ENCODE measurements at regions not wholly inside any gene's neighbourhood (a gene's known extent, or its start where the extent isn't known, plus 50 kb on each side); places are given as distances from the start of the nearest gene placed in this dataset.

DNA sequence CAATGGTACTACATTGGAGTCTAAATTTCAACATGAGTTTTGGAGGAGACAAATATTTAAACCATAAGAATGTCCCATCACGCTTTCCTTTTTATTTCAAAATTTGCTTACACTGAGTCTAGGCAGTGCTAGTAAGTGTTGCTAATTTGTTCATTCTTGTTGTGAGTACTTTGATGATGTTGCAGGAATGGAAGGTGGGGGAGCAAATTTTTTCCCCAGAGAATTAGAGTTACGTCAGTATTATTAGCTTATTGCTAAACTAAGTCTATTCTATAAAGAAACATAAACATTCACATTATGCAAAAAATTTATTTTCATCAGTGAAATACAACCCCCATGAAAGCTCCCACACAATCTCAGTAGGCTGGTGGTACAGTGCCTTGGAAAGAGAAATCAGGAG, 88.0 kb downstream of the BLID start:
- ChIA-PET RAD21 (ENCODE audit: low non-redundant PET in 1 of 2, low total read pairs in 2 of 2, uncharacterized antibody in 2 of 2, unreplicated experiment in 2 of 2) (no interaction called here), CTCF (no interaction called here), POLR2A (no interaction called here)
- Histone ChIP-seq H3K9ac (ENCODE audit: low read length) (no peak overlapping the region), H3K36me3 (ENCODE audit: control insufficient read depth in 1 of 2, insufficient read depth in 2 of 2, low read length in 2 of 2) (no peaks in the 10 kb centered on the region), H3K4me2 (ENCODE audit: low read length) (no peak overlapping the region), H3K27me3 (ENCODE audit: insufficient read depth, low read length) (no peaks in the 10 kb centered on the region), H3K9me3 (ENCODE audit: control insufficient read depth in 1 of 2, insufficient read depth in 1 of 2, low read depth in 1 of 2, low read length in 2 of 2) (no peaks in the 10 kb centered on the region), H3K9me2 (ENCODE audit: insufficient read depth) (no peaks in the 10 kb centered on the region), H3K79me2 (ENCODE audit: insufficient read depth, low read length) (peaks cover 27% of the 10 kb centered on the region), H3K27ac (ENCODE audit: low read depth, low read length) (no peak overlapping the region), H4K20me1 (ENCODE audit: insufficient read depth) (no peaks in the 10 kb centered on the region), H3K4me1 (ENCODE audit: control insufficient read depth in 1 of 2, insufficient read depth in 2 of 2, low read length in 2 of 2) (peaks cover 18 to 33% of the 10 kb centered on the region in 2 experiments; a peak in 3 of 4 replicates), H3K4me3 (replicated peaks in 1 of 2; ENCODE audit: low read depth in 1 of 2, low read length in 2 of 2) (no peak overlapping the region), H2AFZ (ENCODE audit: low read depth, low read length, poor library complexity, severe bottlenecking) (no peak overlapping the region)
- ATAC-seq (no peak), DNase-seq (ENCODE audit: low read depth, low spot score) (no peak)
- intact Hi-C loops (cut with micrococcal nuclease): no loop called here
- BruUV-seq (replicated peaks): no TSS peak
- TF ChIP-seq, protein P1, sequence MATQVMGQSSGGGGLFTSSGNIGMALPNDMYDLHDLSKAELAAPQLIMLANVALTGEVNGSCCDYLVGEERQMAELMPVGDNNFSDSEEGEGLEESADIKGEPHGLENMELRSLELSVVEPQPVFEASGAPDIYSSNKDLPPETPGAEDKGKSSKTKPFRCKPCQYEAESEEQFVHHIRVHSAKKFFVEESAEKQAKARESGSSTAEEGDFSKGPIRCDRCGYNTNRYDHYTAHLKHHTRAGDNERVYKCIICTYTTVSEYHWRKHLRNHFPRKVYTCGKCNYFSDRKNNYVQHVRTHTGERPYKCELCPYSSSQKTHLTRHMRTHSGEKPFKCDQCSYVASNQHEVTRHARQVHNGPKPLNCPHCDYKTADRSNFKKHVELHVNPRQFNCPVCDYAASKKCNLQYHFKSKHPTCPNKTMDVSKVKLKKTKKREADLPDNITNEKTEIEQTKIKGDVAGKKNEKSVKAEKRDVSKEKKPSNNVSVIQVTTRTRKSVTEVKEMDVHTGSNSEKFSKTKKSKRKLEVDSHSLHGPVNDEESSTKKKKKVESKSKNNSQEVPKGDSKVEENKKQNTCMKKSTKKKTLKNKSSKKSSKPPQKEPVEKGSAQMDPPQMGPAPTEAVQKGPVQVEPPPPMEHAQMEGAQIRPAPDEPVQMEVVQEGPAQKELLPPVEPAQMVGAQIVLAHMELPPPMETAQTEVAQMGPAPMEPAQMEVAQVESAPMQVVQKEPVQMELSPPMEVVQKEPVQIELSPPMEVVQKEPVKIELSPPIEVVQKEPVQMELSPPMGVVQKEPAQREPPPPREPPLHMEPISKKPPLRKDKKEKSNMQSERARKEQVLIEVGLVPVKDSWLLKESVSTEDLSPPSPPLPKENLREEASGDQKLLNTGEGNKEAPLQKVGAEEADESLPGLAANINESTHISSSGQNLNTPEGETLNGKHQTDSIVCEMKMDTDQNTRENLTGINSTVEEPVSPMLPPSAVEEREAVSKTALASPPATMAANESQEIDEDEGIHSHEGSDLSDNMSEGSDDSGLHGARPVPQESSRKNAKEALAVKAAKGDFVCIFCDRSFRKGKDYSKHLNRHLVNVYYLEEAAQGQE (IDR thresholded peaks at IDR 0.05; ENCODE audit: low read depth): no peak
- TF ChIP-seq FOSL1 (IDR thresholded peaks at IDR 0.05; ENCODE audit: low read depth) (no peak), SIN3A (IDR thresholded peaks at IDR 0.05; ENCODE audit: low read depth) (no peak), EZH2 (IDR thresholded peaks at IDR 0.05) (no peak), SP1 (IDR thresholded peaks at IDR 0.05; ENCODE audit: low read depth) (no peak), POLR2A (IDR thresholded peaks at IDR 0.05; ENCODE audit: borderline replicate concordance, extremely low read depth, insufficient read depth, insufficient read length) (no peak), JUND (IDR thresholded peaks at IDR 0.05) (no peak), CBX3 (IDR thresholded peaks at IDR 0.05; ENCODE audit: low read depth) (no peak), SRF (IDR thresholded peaks at IDR 0.05; ENCODE audit: low read depth) (no peak), ELF1 (IDR thresholded peaks at IDR 0.05; ENCODE audit: borderline replicate concordance, low read depth) (no peak), YY1 (IDR thresholded peaks at IDR 0.05; ENCODE audit: extremely low read depth, insufficient replicate concordance, low read depth, low read length) (no peak), EZH2phosphoT487 (IDR thresholded peaks at IDR 0.05; ENCODE audit: borderline replicate concordance) (no peak)
- TF ChIP-seq, protein P2, sequence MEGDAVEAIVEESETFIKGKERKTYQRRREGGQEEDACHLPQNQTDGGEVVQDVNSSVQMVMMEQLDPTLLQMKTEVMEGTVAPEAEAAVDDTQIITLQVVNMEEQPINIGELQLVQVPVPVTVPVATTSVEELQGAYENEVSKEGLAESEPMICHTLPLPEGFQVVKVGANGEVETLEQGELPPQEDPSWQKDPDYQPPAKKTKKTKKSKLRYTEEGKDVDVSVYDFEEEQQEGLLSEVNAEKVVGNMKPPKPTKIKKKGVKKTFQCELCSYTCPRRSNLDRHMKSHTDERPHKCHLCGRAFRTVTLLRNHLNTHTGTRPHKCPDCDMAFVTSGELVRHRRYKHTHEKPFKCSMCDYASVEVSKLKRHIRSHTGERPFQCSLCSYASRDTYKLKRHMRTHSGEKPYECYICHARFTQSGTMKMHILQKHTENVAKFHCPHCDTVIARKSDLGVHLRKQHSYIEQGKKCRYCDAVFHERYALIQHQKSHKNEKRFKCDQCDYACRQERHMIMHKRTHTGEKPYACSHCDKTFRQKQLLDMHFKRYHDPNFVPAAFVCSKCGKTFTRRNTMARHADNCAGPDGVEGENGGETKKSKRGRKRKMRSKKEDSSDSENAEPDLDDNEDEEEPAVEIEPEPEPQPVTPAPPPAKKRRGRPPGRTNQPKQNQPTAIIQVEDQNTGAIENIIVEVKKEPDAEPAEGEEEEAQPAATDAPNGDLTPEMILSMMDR (IDR thresholded peaks at IDR 0.05 in 2 of 3, conservative IDR thresholded peaks at IDR 0.05 in 1 of 3; ENCODE audit: borderline replicate concordance in 1 of 3, insufficient read depth in 1 of 3, low read depth in 2 of 3, low read length in 2 of 3): no peak
- TF ChIP-seq, protein P3, sequence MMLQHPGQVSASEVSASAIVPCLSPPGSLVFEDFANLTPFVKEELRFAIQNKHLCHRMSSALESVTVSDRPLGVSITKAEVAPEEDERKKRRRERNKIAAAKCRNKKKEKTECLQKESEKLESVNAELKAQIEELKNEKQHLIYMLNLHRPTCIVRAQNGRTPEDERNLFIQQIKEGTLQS (IDR thresholded peaks at IDR 0.05): no peak
- TF ChIP-seq, protein P4, sequence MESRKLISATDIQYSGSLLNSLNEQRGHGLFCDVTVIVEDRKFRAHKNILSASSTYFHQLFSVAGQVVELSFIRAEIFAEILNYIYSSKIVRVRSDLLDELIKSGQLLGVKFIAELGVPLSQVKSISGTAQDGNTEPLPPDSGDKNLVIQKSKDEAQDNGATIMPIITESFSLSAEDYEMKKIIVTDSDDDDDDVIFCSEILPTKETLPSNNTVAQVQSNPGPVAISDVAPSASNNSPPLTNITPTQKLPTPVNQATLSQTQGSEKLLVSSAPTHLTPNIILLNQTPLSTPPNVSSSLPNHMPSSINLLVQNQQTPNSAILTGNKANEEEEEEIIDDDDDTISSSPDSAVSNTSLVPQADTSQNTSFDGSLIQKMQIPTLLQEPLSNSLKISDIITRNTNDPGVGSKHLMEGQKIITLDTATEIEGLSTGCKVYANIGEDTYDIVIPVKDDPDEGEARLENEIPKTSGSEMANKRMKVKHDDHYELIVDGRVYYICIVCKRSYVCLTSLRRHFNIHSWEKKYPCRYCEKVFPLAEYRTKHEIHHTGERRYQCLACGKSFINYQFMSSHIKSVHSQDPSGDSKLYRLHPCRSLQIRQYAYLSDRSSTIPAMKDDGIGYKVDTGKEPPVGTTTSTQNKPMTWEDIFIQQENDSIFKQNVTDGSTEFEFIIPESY (IDR thresholded peaks at IDR 0.05; ENCODE audit: extremely low read depth, insufficient replicate concordance, low read length): no peak

All from HCT116 (cell line).